Fibroblast of skin of scalp (primary cell): ENCODE measurements at regions not wholly inside any gene's neighbourhood (a gene's known extent, or its start where the extent isn't known, plus 50 kb on each side); places are given as distances from the start of the nearest gene placed in this dataset.
A peak's percentile ranks its signal among the peaks of the same experiment; 100 is the strongest.

Experiments used
- DNase-seq: peaks from one replicate; pipeline ENCODE4 v3.0.0-alpha.2; 2013

- DNase-seq = no peak
These were observed 61.4 kb downstream of the ZXDA start for GRCh38 chrX:57848857-57849256.

GRCh38 chrX:57822818-57823217, 87.4 kb downstream of the ZXDA start:
- no peak for DNase-seq

- DNase-seq = no peak
These were observed 87.9 kb downstream of the ZXDA start for GRCh38 chrX:57822398-57822797.

- peak; percentile 46 for DNase-seq
These were observed 88.4 kb downstream of the ZXDA start for GRCh38 chrX:57821703-57822387.

GRCh38 chrX:57817302-57817701, 93.0 kb downstream of the ZXDA start:
- DNase-seq = no peak

GRCh38 chrX:57772637-57773036, 92.6 kb upstream of the NLRP2B start:
- DNase-seq = no peak

- DNase-seq = no peak
These were observed 91.6 kb upstream of the NLRP2B start for GRCh38 chrX:57771689-57772088.

- DNase-seq = no peak
These were observed 72.8 kb upstream of the NLRP2B start for GRCh38 chrX:57752866-57753265.

- DNase-seq = no peak
These were observed 61.0 kb upstream of the NLRP2B start for GRCh38 chrX:57741107-57741506.

- DNase-seq = no peak
These were observed 57.8 kb upstream of the NLRP2B start for GRCh38 chrX:57737881-57738280.
